Caco-2 (cell line): ENCODE measurements at regions not wholly inside any gene's neighbourhood (a gene's known extent, or its start where the extent isn't known, plus 50 kb on each side); places are given as distances from the start of the nearest gene placed in this dataset.

Experiments
- BruUV-seq: library from RNA; stranded (reverse); fragments of 400-500 nt; replicated peaks from 2 replicates; lab custom pipeline; 2021; lab: Mats Ljungman, UMichigan
- CTCF ChIA-PET: fragments of 300-600 bp; sonication (Branson Sonifier 250); formaldehyde crosslinking; loops from one replicate; lab custom pipeline; 2022; ENCODE audit warnings: antibody characterized with exemption; lab: Charles Lee
- POLR2A ChIA-PET: fragments of 300-600 bp; sonication (Branson Sonifier 250); formaldehyde crosslinking; loops from one replicate; lab custom pipeline; 2022; ENCODE audit warnings: antibody characterized with exemption; lab: Charles Lee
- DNase-seq, 2 experiments: peaks; one replicate each; pipeline versions ENCODE4 v3.0.0 to v3.0.0-alpha.2; 2020 to 2022
- H3K27me3 ChIP-seq: replicated peaks from 2 replicates; pipeline ENCODE4 v1.6.0; 2011; ENCODE audit warnings: low read length; ENCODE audit not compliant: control insufficient read depth, insufficient read depth
- H3K36me3 ChIP-seq: 2 replicates; pipeline ENCODE4 v1.5.1; 2011; ENCODE audit warnings: low read length; ENCODE audit not compliant: control insufficient read depth, insufficient read depth
- H3K4me1 ChIP-seq: fragments of 250-450 bp; sonication (Bioruptor Pico); 2 replicates; pipeline ENCODE4 v1.5.1; 2020; ENCODE audit warnings: mild to moderate bottlenecking
- H3K4me3 ChIP-seq: 2 replicates; pipeline ENCODE4 v1.5.1; 2011; ENCODE audit warnings: low read depth, mild to moderate bottlenecking, control low read depth, low read length
- H3K9me3 ChIP-seq: fragments of 250-450 bp; sonication (Bioruptor Pico); 2 replicates; pipeline ENCODE4 v1.5.1; 2020; ENCODE audit warnings: mild to moderate bottlenecking, moderate library complexity
- H3K27ac Mint-ChIP-seq: one replicate; pipeline ENCODE4 v1.8.0; 2022; ENCODE audit warnings: mixed read lengths; ENCODE audit not compliant: unreplicated experiment
- H3K27me3 Mint-ChIP-seq: one replicate; pipeline ENCODE4 v1.8.0; 2022; ENCODE audit warnings: mixed read lengths; ENCODE audit not compliant: insufficient read depth, unreplicated experiment
- H3K36me3 Mint-ChIP-seq: one replicate; pipeline ENCODE4 v1.8.0; 2022; ENCODE audit warnings: mild to moderate bottlenecking, mixed read lengths; ENCODE audit not compliant: insufficient read depth, unreplicated experiment
- H3K4me1 Mint-ChIP-seq: one replicate; pipeline ENCODE4 v1.8.0; 2022; ENCODE audit warnings: low read depth, mixed read lengths; ENCODE audit not compliant: unreplicated experiment
- H3K4me3 Mint-ChIP-seq: one replicate; pipeline ENCODE4 v1.8.0; 2022; ENCODE audit warnings: mild to moderate bottlenecking, moderate library complexity, mixed read lengths; ENCODE audit not compliant: unreplicated experiment
- H3K9me3 Mint-ChIP-seq: one replicate; pipeline ENCODE4 v1.8.0; 2022; ENCODE audit warnings: mixed read lengths; ENCODE audit not compliant: unreplicated experiment
- CTCF ChIP-seq, 2 experiments: fragments of 200-600 bp in 1 of 2; IDR thresholded peaks; 1 replicate in 1 of 2; 2 replicates in 1 of 2; pipeline versions ENCODE4 v1.5.1 to v1.8.0; 2011 to 2022; ENCODE audit warnings: antibody characterized with exemption in 1 of 2, control low read depth in 1 of 2, inconsistent platforms in 1 of 2, low read depth in 1 of 2, low read length in 1 of 2, mild to moderate bottlenecking in 1 of 2, moderate library complexity in 1 of 2; ENCODE audit not compliant: insufficient read depth in 1 of 2, severe bottlenecking in 1 of 2, unreplicated experiment in 1 of 2
- intact Hi-C: fragments of 100-400 bp; cut with micrococcal nuclease; formaldehyde crosslinking; loops from one replicate; pipeline ENCODE4 v1.10.0; 2022; ENCODE audit not compliant: unreplicated experiment

GRCh38 chr5:67605730-67606585, 409.4 kb upstream of the CD180 start:
- H3K36me3 Mint-ChIP-seq: peaks cover 9% of the 10 kb centered on the region
- H3K9me3 Mint-ChIP-seq: peaks cover 19% of the 10 kb centered on the region
- BruUV-seq: no TSS peak
- intact Hi-C loops: no loop called here
- peak overlapping the region; percentile 52 for H3K4me3 Mint-ChIP-seq
- Histone ChIP-seq H3K27me3 (no peaks in the 10 kb centered on the region), H3K4me3 (no peak overlapping the region), H3K36me3 (no peaks in the 10 kb centered on the region; the same call in 1 of the 2 replicates), H3K9me3 (no peaks in the 10 kb centered on the region), H3K4me1 (peaks cover 18% of the 10 kb centered on the region)
- peak overlapping the region; percentile 61 for H3K27ac Mint-ChIP-seq
- no peaks in the 10 kb centered on the region for H3K27me3 Mint-ChIP-seq
- TF ChIP-seq CTCF (IDR thresholded peaks at IDR 0.05; ENCODE audit: insufficient read depth in 1 of 2, low read depth in 1 of 2, low read length in 1 of 2, severe bottlenecking in 1 of 2, unreplicated experiment in 1 of 2): no peak
- peaks cover 21% of the 10 kb centered on the region for H3K4me1 Mint-ChIP-seq
- peak in 1 of 2 experiments; percentile 3 for DNase-seq
- CTCF ChIA-PET: no interaction called here
- POLR2A ChIA-PET: interaction anchor here (0.7 kb wide), 1 partner anchor 11 kb away, joined by 3 read pairs; no protein-coding TSS in a partner anchor

- no peaks in the 10 kb centered on the region for H3K4me1 ChIP-seq
- H3K4me3 Mint-ChIP-seq: no peak overlapping the region
- no peaks in the 10 kb centered on the region for H3K27me3 Mint-ChIP-seq
- no peaks in the 10 kb centered on the region for H3K27me3 ChIP-seq
- BruUV-seq: no TSS peak
- H3K4me1 Mint-ChIP-seq: no peaks in the 10 kb centered on the region
- H3K27ac Mint-ChIP-seq: no peak overlapping the region
- DNase-seq: no peak
- no peaks in the 10 kb centered on the region for H3K36me3 Mint-ChIP-seq
- H3K9me3 Mint-ChIP-seq: peaks cover 19% of the 10 kb centered on the region
- no peak overlapping the region for H3K4me3 ChIP-seq
- CTCF ChIA-PET: no interaction called here
- POLR2A ChIA-PET: no interaction called here
- intact Hi-C loops: no loop called here
- no peaks in the 10 kb centered on the region for H3K9me3 ChIP-seq
- TF ChIP-seq CTCF (IDR thresholded peaks at IDR 0.05; ENCODE audit: insufficient read depth in 1 of 2, low read depth in 1 of 2, low read length in 1 of 2, severe bottlenecking in 1 of 2, unreplicated experiment in 1 of 2): no peak
- H3K36me3 ChIP-seq: no peaks in the 10 kb centered on the region
Measured at GRCh38 chr5:67591491-67591890, 394.9 kb upstream of the CD180 start.

GRCh38 chr5:67588389-67588788, 391.8 kb upstream of the CD180 start:
- no peaks in the 10 kb centered on the region for H3K36me3 ChIP-seq
- POLR2A ChIA-PET: no interaction called here
- no peak overlapping the region for H3K4me3 ChIP-seq
- BruUV-seq: no TSS peak
- H3K9me3 ChIP-seq: peaks cover 8% of the 10 kb centered on the region
- H3K27ac Mint-ChIP-seq: no peak overlapping the region
- H3K27me3 Mint-ChIP-seq: no peaks in the 10 kb centered on the region
- CTCF ChIA-PET: no interaction called here
- no peak for TF ChIP-seq CTCF (IDR thresholded peaks at IDR 0.05; ENCODE audit: insufficient read depth in 1 of 2, low read depth in 1 of 2, low read length in 1 of 2, severe bottlenecking in 1 of 2, unreplicated experiment in 1 of 2)
- no peaks in the 10 kb centered on the region for H3K4me1 ChIP-seq
- H3K9me3 Mint-ChIP-seq: peaks cover 14% of the 10 kb centered on the region
- H3K4me3 Mint-ChIP-seq: no peak overlapping the region
- no peaks in the 10 kb centered on the region for H3K4me1 Mint-ChIP-seq
- intact Hi-C loops: no loop called here
- no peaks in the 10 kb centered on the region for H3K36me3 Mint-ChIP-seq
- no peaks in the 10 kb centered on the region for H3K27me3 ChIP-seq
- DNase-seq: no peak
